GM10266 (cell line): ENCODE measurements at regions not wholly inside any gene's neighbourhood (a gene's known extent, or its start where the extent isn't known, plus 50 kb on each side); places are given as distances from the start of the nearest gene placed in this dataset.
"Not testable (repeated sequence)": the region's sequence is repeated elsewhere in the genome, so short reads cannot be mapped to it uniquely, and the experiment has no call there.

Experiments used
- DNase-seq: peaks from one replicate; pipeline ENCODE4 v3.0.0; 2012; ENCODE audit errors: extremely low spot score
- TF ChIP-seq, protein P1 (sequence below): IDR thresholded peaks from 2 replicates; pipeline ENCODE4 v1.5.1; 2012; ENCODE audit warnings: mild to moderate bottlenecking, low read depth; ENCODE audit not compliant: control insufficient read depth, insufficient read depth; ENCODE audit errors: missing control alignments

DNA sequence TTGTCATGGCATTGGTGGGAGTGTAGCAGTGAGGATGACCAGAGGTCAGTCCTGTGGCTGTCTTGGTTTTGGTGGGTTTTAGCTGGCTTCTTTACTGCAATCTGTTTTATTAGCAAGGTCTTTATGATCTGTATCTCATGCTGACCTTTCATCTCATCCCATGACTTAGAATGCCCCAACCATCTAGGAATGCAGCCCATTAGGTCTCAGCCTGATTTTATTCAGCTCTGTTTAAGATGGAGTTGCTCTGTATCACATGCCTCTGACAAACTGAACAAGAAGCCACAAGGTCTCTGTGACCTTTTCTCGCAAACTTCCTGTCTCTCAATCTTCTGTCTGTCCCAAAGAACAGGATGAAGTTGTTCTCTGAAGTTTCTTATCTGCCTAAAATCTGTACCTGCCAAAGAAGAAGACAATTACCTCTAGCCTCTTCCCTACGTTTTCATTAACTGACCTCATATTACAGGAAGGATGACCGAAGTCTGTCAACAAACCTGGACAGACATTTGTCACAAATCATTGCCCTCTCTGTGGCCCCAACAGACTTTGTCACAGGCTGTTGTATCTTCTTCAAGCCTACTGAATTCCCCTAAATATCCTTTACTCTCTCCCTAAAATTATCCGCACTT, 284.2 kb upstream of the SEMA6A start:
- TF ChIP-seq, protein P1, sequence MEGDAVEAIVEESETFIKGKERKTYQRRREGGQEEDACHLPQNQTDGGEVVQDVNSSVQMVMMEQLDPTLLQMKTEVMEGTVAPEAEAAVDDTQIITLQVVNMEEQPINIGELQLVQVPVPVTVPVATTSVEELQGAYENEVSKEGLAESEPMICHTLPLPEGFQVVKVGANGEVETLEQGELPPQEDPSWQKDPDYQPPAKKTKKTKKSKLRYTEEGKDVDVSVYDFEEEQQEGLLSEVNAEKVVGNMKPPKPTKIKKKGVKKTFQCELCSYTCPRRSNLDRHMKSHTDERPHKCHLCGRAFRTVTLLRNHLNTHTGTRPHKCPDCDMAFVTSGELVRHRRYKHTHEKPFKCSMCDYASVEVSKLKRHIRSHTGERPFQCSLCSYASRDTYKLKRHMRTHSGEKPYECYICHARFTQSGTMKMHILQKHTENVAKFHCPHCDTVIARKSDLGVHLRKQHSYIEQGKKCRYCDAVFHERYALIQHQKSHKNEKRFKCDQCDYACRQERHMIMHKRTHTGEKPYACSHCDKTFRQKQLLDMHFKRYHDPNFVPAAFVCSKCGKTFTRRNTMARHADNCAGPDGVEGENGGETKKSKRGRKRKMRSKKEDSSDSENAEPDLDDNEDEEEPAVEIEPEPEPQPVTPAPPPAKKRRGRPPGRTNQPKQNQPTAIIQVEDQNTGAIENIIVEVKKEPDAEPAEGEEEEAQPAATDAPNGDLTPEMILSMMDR = no peak
- no peak for DNase-seq

DNA sequence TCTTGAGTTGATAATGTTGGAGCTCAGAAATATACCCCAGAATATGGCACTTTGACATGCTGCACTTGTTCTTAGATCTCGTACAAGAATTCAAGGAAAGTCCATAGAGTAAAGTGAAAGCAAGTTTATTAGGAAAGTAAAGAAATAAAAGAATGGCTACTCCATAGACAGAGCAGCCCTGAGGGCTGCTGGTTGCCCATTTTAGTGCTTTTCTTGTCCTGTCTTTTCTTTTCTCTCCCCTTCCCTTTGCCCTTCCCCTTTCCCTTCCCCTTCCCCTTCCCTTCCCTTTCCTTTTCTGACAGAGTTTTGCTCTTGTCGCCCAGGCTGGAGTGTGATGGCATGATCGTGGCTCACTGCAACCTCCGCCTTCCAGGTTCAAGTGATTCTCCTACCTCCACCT, 283.4 kb upstream of the SEMA6A start:
- not testable (repeated sequence) for DNase-seq

DNA sequence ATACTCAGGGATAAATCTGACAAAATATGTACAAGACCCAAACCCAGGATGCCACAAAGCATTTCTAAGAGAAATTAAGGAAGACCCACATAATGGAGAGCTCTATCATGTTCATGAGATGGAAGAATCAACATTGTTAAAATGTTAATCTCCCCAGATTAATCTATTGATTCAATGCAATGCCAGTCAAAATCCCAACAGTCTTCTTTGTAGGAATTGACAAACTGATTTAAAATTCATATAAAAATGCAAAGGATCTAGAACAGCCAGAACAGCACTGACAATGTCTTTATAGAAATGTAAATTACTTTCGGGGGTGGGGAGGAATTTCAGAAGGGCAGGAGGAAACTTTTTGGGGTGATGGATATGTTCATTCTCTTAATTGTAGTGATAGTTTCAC, 281.6 kb upstream of the SEMA6A start:
- TF ChIP-seq, protein P1 = no peak
- no peak for DNase-seq

DNA sequence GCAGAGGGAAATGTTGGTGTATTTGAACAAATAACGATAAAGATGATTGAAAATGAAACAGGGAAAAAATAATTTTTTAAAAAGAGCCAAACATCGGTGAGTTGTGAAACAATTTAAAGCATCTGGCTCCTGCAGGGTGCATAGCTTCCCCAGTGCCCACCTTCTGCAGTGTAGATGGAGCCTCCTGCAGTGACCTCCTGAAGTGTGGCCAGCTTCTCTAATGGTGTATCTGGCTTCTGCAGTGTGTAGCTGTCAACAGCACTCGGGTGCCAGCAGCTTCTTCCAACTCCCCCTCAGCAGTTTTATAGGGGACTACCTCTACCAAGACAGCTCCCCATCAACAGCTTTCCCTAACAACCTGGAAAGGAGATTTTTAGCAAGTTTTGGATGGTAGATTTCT, 279.4 kb upstream of the SEMA6A start:
- no peak for DNase-seq
- TF ChIP-seq, protein P1 = no peak

DNA sequence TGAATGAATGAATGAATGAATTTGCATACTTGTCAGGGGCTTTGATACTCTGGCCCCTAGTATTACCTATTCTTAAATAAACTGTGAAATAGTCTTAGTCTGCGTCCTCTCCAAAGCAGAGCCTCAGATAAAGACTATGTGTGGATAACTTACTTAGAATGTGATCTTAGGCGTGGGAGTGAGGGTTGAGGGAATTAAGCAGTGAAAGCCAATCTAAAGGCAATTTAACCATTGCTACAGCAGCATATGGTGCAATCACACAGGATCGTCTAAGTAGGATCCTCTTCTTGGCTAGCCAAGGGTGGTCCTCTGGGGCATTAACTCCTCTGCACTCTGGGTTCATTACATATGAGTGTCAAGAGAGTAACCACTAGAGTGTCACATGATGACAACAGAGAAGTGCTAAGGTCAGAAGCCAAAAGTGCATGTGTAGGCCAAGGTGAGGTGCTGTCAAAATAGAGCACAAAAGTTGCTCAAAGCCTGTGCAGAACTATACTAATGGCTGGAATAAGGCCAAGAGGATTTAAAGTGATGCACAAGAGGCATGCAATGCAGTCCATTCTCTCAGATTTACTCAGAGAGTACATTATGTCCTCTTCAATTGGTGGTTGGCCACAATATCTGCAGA, 274.4 kb upstream of the SEMA6A start:
- TF ChIP-seq, protein P1 = no peak
- DNase-seq = no peak

DNA sequence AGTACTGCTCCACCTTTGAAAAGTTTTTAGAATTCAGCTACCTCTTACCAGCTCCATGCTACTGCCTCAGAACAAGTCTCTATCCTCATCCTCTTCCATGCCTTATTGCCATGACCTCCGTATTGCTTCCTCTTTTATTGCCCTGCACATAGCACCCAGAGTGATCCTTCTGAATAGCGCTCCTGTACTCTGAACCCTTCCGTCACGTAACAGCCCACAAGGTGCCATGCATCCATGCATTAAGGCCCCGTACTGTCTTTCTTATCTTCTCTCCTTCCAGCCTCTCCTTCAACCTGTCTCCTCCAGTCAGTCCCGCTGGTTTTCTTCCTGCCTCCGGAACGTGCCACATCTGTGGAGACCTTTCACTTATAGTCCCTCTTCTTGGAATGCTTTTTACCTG, 273.3 kb upstream of the SEMA6A start:
- TF ChIP-seq, protein P1 = no peak
- DNase-seq = no peak

DNA sequence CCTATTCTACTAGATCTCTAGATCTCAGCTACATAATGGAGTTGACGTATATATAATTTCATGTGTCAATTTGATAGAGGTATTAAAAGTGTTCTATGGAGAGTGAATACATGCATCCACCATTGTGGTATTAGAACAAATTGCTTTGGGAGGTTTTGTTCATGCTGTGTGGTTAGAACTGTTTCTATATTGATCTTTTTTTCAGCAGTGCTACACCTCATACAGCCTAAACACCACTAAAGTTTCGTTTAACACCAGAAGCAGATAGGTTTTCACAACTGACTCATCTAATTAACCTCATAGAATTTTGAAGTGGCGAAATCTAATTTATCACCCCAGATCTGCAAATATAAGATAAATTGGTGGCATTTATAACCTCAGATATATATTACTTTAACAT, 269.4 kb upstream of the SEMA6A start:
- no peak for DNase-seq
- TF ChIP-seq, protein P1 = no peak
